ENCODE measurements at regions not wholly inside any gene's neighbourhood (a gene's known extent, or its start where the extent isn't known, plus 50 kb on each side); places are given as distances from the start of the nearest gene placed in this dataset.

DNA sequence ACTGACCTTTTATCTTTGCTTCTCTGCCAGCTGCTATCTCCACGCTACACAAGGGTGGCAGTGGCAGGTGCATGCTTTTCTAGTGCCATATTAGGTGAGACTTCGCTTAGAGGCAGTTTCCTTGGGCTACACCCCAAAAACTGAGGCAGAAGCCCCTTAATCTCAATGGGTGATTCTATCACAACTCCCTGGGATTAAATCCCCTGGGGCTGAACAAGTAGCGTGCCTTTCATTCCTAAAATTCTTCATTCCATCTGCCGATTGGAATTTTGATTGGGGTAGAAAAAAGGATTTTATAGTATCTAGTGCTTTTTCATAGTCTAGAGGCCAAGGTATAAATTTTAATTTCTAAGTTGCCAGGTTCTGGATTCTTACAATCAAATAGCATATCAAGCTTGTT is 1040.5 kb upstream of the ACVR2A start:
- TF ChIP-seq EZH2 (IDR thresholded peaks at IDR 0.05; ENCODE audit: low read depth) = no peak
- no peak for TF ChIP-seq CTCF (conservative IDR thresholded peaks at IDR 0.05)
